Large intestine (tissue), 3 donors: ENCODE measurements at regions not wholly inside any gene's neighbourhood (a gene's known extent, or its start where the extent isn't known, plus 50 kb on each side); places are given as distances from the start of the nearest gene placed in this dataset.

Source experiments
- DNase-seq, 2 donors: peaks; one replicate each; pipeline versions ENCODE4 v3.0.0 to v3.0.0-alpha.2; 2013
- H3K27ac ChIP-seq: one replicate; pipeline ENCODE4 v1.5.1; 2013; ENCODE audit warnings: low read length
- H3K27me3 ChIP-seq: 2 replicates; pipeline ENCODE4 v1.6.1; 2013; ENCODE audit warnings: low read length; ENCODE audit not compliant: control insufficient read depth, insufficient read depth
- H3K36me3 ChIP-seq: 2 replicates; pipeline ENCODE4 v1.6.1; 2013; ENCODE audit warnings: low read length; ENCODE audit not compliant: control insufficient read depth, insufficient read depth
- H3K4me1 ChIP-seq: one replicate; pipeline ENCODE4 v1.6.1; 2013; ENCODE audit warnings: low read length; ENCODE audit not compliant: control insufficient read depth, insufficient read depth
- H3K4me3 ChIP-seq: one replicate; pipeline ENCODE4 v1.5.1; 2013; ENCODE audit warnings: low read length
- H3K9me3 ChIP-seq: one replicate; pipeline ENCODE4 v1.6.1; 2013; ENCODE audit warnings: mild to moderate bottlenecking, low read depth, low read length, moderate library complexity; ENCODE audit not compliant: control insufficient read depth
- WGBS: methylation state at CpG from one replicate; pipeline ENCODE4 v1.1.5; 2013; ENCODE audit warnings: low lambda C conversion rate; ENCODE audit not compliant: insufficient coverage; 5-methylcytosine and 5-hydroxymethylcytosine counted together

DNA sequence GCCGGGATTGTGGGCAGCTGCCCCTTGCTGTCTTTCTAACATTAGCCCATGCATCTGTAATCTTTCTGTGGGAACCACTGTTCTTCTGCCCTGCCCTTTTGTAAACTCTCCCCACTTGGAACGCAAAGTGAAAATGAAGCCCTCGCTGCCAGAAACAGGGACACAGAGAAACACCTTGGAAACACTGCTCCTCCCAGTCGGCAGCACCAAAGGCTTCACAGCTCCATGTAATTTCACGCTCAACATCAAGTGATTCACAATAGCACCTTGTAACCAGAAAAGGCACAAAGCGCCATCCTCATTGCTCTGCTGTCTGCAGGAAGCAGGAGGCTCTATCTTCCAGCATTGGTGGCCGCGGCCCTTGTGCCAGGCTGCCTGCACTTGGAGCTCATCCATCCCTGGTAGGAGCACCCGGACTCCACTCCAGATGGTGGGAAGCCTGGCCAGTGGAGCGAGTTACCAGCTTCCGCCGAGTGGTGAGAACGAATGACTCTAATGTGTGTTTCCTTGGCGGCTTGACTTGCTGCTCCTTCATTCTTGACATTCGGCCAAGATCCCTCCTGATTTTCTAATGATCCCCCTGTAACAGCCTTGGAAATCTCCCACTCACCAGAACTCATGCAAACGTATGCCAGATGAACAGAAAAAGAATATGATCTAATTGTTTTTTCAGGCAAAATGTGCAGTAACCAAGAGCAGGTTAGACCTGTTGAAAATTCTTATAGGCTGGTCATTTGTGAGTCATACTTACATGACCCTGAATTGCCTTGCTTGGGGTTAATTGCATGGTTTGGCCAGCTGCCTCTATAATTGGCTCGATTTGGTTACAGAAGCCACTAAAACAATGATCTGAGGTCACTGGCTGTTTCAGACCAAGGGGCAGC, 169.1 kb upstream of the CDYL start:
- Histone ChIP-seq H3K9me3 (no peaks in the 10 kb centered on the region), H3K4me3 (no peak overlapping the region), H3K27me3 (no peaks in the 10 kb centered on the region), H3K27ac (no peak overlapping the region), H3K4me1 (no peaks in the 10 kb centered on the region), H3K36me3 (no peaks in the 10 kb centered on the region)
- 52% methylated on average over 2 of the region's 17 CpGs for WGBS
- DNase-seq: no peak

DNA sequence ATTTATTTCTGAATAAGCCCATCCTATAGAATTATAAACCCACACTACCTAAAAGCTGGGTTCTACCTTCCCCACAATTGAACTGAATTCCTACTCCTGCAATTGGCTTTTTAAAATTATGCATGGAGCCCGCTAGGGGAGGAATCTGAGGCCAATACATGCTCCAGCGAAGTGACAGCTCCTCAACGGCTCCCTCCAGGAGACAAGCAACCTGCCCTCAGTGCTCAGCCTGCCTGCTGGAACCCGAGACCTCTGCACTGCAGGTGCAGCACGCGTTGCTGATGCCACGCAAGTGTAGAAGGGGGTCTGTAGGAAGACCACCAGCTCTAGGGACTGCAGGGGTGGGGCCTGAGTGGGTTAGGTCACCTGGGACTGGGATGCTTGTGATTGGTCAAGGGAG, 170.2 kb upstream of the CDYL start:
- DNase-seq: no peak
- Histone ChIP-seq H3K27me3 (no peaks in the 10 kb centered on the region), H3K4me3 (no peak overlapping the region), H3K27ac (no peak overlapping the region), H3K9me3 (no peaks in the 10 kb centered on the region), H3K36me3 (no peaks in the 10 kb centered on the region), H3K4me1 (no peaks in the 10 kb centered on the region)
- WGBS: no CpG with 5 or more reads among the region's 7 CpGs

DNA sequence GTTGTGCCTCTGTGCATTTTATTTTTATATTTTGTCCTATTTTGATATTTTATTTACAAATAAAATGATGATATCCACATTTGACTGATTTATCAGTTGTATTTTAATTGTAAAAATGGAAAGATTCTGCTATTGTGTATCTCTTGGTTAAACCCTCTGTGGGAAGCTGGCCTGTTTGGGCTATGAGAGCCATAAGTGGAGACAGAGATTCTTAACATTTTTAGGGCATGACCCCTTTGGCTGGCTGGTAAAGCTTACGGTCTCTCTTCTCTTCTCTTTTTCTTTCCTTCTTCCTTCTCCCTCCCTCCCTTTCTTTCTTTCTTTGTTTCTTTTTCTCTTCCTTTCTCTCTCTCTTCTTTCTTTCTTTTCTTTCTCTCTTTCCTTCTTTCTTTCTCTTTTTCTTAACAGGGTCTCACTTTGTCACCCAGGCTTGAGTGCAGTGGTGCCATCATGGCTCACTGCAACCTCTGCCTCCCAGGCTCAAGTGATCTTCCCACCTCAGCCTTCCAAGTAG, 172.3 kb upstream of the CDYL start:
- no peak for DNase-seq
- Histone ChIP-seq H3K27me3 (no peaks in the 10 kb centered on the region), H3K4me3 (no peak overlapping the region), H3K4me1 (no peaks in the 10 kb centered on the region), H3K27ac (no peak overlapping the region), H3K36me3 (no peaks in the 10 kb centered on the region), H3K9me3 (no peaks in the 10 kb centered on the region)
- 80% methylated on average over 1 of the region's 1 CpG for WGBS

DNA sequence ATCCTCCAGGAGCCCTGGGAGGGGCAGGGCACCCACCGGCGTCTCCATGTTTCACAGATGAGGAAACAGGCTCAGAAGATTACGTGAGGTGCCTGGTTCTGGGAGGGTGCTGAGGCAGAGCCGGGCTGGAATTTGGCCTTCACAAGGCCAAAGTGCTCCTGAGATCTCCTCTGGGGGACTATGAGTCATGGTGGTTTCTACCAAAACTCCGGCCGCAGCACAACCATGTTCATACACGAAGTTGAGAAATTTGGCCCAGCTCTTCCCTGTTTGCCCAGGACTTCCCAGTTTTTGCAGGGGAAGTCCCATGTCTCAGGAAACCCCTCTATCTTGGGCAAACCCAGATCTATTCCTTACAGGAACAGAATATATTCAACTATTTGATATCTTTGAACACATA, 172.9 kb upstream of the CDYL start:
- Histone ChIP-seq H3K36me3 (no peaks in the 10 kb centered on the region), H3K27ac (no peak overlapping the region), H3K9me3 (no peaks in the 10 kb centered on the region), H3K4me1 (no peaks in the 10 kb centered on the region), H3K4me3 (no peak overlapping the region), H3K27me3 (no peaks in the 10 kb centered on the region)
- DNase-seq: no peak
- WGBS: 60% methylated on average over 1 of the region's 7 CpGs

DNA sequence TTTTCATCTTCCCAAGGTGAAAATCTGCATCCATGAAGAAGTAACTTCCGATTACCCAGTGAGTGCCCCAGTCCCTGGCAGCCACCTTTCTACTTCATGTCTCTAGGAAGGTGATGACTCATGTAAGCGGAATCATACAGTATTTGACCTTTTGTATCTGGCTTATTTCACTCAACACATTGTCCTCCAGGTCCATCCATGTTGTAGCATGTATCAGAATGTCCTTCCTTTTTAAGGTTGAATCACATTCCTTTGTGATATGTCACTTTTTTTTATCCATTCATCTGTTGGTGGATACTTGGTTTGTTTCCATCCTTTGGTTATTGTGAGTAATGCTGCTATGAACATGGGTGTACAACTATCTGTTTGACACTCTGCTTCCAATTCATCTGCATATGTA, 176.3 kb upstream of the CDYL start:
- Histone ChIP-seq H3K27ac (no peak overlapping the region), H3K36me3 (no peaks in the 10 kb centered on the region), H3K4me1 (no peaks in the 10 kb centered on the region), H3K4me3 (no peak overlapping the region), H3K9me3 (no peaks in the 10 kb centered on the region), H3K27me3 (no peaks in the 10 kb centered on the region)
- DNase-seq: no peak
- no CpG with 5 or more reads among the region's 2 CpGs for WGBS

DNA sequence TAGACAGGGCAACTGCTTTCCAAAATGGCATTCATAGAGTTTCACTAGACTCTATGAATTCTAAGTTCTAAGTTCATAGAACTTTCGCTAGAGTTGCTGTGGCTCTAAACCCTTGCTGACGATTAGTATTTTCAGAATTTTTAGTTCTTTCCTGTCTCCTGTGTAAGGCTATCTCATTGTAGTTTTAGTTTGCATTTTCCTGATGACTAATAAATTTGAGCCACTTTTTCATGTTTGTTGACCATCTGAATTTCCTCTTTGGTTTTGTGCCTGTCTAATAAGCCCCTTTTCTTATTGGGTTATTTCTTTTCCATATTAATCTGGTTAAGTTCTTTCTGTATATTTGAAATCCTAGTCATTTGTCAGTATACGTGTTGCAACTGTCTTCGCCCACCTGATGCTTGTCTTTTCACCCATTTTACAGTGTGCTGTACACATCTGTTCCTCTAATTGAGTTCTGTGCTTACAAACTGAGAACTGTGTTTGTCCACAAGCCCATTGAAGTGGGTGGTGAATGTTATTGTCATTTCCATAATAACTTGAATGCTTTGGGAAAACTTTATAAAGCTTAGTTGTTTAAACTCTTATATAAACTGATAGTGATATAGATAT, 177.7 kb upstream of the CDYL start:
- Histone ChIP-seq H3K36me3 (no peaks in the 10 kb centered on the region), H3K4me3 (no peak overlapping the region), H3K27me3 (no peaks in the 10 kb centered on the region), H3K4me1 (no peaks in the 10 kb centered on the region), H3K27ac (no peak overlapping the region), H3K9me3 (no peaks in the 10 kb centered on the region)
- WGBS: 98% methylated on average over 4 of the region's 4 CpGs
- DNase-seq: no peak

DNA sequence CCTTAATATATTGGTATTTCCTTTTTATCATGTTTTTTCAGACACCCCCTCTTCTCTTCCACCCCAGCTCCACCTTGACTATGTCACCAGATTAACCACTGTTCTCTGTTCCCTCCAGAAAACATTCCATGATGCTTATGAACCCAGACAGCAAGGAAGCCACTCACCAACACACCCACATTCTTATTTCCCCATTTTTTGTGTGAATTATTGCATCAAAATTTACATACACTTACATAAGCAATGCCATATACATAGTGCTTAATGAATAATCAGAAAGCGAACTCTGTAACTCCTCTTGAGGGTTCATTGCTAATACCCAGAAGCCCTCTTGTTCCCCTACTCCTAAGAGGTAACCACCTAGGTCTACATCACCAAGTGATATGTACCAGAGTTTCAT, 182.3 kb upstream of the CDYL start:
- WGBS: 100% methylated on average over 1 of the region's 1 CpG
- Histone ChIP-seq H3K36me3 (no peaks in the 10 kb centered on the region), H3K27ac (no peak overlapping the region), H3K4me1 (no peaks in the 10 kb centered on the region), H3K9me3 (no peaks in the 10 kb centered on the region), H3K27me3 (no peaks in the 10 kb centered on the region), H3K4me3 (no peak overlapping the region)
- no peak for DNase-seq

DNA sequence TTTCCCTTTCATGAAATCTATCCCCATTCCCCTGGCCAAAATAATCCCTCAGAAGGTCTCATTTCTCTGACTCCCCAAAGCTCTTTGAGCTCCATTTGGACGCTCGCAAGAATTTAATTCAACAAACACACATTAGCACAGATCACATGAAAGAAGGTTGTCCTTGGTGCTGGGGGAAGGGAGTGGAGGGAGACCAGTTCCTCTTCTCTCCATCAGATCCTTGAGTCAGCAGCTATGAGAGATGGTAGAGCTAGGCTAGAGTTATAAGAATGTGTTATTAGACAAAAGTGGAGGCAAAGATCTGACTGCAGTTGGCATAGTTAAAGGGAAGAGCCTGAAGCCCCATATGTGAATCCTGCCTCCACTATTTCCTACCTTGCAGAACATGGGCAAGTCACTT, 184.2 kb upstream of the CDYL start:
- no peaks in the 10 kb centered on the region for H3K4me1 ChIP-seq
- H3K4me3 ChIP-seq: no peak overlapping the region
- no peaks in the 10 kb centered on the region for H3K9me3 ChIP-seq
- H3K27me3 ChIP-seq: no peaks in the 10 kb centered on the region
- H3K36me3 ChIP-seq: no peaks in the 10 kb centered on the region
- no CpG with 5 or more reads among the region's 2 CpGs for WGBS
- H3K27ac ChIP-seq: no peak overlapping the region
- DNase-seq: no peak

DNA sequence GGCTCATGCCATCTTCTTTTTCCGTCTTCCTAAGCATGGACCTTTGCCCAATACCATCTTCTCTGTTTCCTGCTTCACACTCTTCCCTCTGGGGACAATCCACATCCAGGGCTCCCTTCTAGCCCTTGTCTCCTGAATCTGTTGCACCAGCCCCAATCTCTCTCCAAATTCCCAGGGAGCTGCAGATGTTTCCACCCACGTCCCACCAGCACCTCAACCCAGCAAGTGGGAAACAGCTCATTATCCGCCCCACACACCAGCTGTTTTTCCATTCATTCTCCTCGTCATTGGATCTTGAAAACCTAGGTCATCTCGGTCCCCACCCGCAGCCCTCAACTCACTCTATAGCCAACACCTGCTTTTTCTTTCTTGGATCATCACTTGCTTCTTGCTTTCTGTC, 185.0 kb upstream of the CDYL start:
- Histone ChIP-seq H3K36me3 (no peaks in the 10 kb centered on the region), H3K4me1 (no peaks in the 10 kb centered on the region), H3K27me3 (no peaks in the 10 kb centered on the region), H3K27ac (no peak overlapping the region), H3K4me3 (no peak overlapping the region), H3K9me3 (no peaks in the 10 kb centered on the region)
- WGBS: 100% methylated on average over 1 of the region's 6 CpGs
- DNase-seq: no peak

DNA sequence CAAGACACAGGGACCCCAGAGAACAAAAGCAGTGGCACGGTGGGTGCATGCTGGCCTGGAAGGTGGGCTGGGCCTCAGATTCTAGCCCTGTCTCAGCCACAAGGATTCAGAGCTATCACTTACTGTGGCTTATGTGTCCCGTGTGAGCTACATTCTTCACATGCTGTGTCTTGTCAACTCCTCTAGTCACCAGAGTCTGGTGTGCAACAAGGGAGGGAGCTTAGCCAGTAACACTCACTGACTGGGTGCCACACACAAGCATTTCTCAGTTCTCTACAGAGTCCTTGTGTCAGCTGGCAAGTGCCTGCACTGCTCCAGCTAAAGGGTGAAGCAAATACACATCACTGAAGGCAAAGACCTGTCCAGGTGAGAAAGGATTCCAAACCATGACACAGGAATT, 186.9 kb upstream of the CDYL start:
- no CpG with 5 or more reads among the region's 2 CpGs for WGBS
- Histone ChIP-seq H3K36me3 (no peaks in the 10 kb centered on the region), H3K27me3 (no peaks in the 10 kb centered on the region), H3K4me1 (no peaks in the 10 kb centered on the region), H3K4me3 (no peak overlapping the region), H3K9me3 (no peaks in the 10 kb centered on the region), H3K27ac (no peak overlapping the region)
- no peak for DNase-seq
